Activated CD8-positive, alpha-beta memory T cell treated with anti-CD3 and anti-CD28 coated beads, Interleukin-2, amount 50 U/mL, for 1 hour (primary cell): ENCODE measurements at regions not wholly inside any gene's neighbourhood (a gene's known extent, or its start where the extent isn't known, plus 50 kb on each side); places are given as distances from the start of the nearest gene placed in this dataset.

Experiments used
- DNase-seq: peaks from one replicate; pipeline ENCODE4 v3.0.0-alpha.2; 2020; ENCODE audit errors: extremely low read depth

GRCh38 chr15:39333896-39334295 is 247.0 kb upstream of the THBS1 start:
- no peak for DNase-seq

- no peak for DNase-seq
Observed at GRCh38 chr15:39336926-39337325, 244.0 kb upstream of the THBS1 start.

- DNase-seq, result no peak
Observed at GRCh38 chr15:39338251-39338650, 242.6 kb upstream of the THBS1 start.

- no peak for DNase-seq
Observed at GRCh38 chr15:39340903-39341645, 239.8 kb upstream of the THBS1 start.

GRCh38 chr15:39344662-39345141 is 236.2 kb upstream of the THBS1 start:
- no peak for DNase-seq

GRCh38 chr15:39345176-39345575 is 235.7 kb upstream of the THBS1 start:
- DNase-seq, result no peak

- no peak for DNase-seq
Observed at GRCh38 chr15:39347453-39347852, 233.4 kb upstream of the THBS1 start.

GRCh38 chr15:39350785-39351184 is 230.1 kb upstream of the THBS1 start:
- DNase-seq, result no peak

GRCh38 chr15:39354189-39354588 is 226.7 kb upstream of the THBS1 start:
- DNase-seq, result no peak

- DNase-seq, result no peak
Observed at GRCh38 chr15:39357480-39358268, 223.2 kb upstream of the THBS1 start.

- DNase-seq, result no peak
Observed at GRCh38 chr15:39358441-39359041, 222.3 kb upstream of the THBS1 start.

- DNase-seq, result no peak
Observed at GRCh38 chr15:39359771-39360170, 221.1 kb upstream of the THBS1 start.

- DNase-seq, result no peak
Observed at GRCh38 chr15:39360452-39360851, 220.4 kb upstream of the THBS1 start.

- no peak for DNase-seq
Observed at GRCh38 chr15:39361497-39361896, 219.4 kb upstream of the THBS1 start.

GRCh38 chr15:39362821-39363561 is 217.9 kb upstream of the THBS1 start:
- no peak for DNase-seq

- DNase-seq, result no peak
Observed at GRCh38 chr15:39363761-39364586, 216.9 kb upstream of the THBS1 start.

GRCh38 chr15:39364721-39365120 is 216.2 kb upstream of the THBS1 start:
- no peak for DNase-seq

- no peak for DNase-seq
Observed at GRCh38 chr15:39365161-39365560, 215.7 kb upstream of the THBS1 start.

- DNase-seq, result no peak
Observed at GRCh38 chr15:39365873-39366272, 215.0 kb upstream of the THBS1 start.

GRCh38 chr15:39367596-39367995 is 213.3 kb upstream of the THBS1 start:
- DNase-seq, result no peak

- DNase-seq, result no peak
Observed at GRCh38 chr15:39369768-39370167, 211.1 kb upstream of the THBS1 start.
